ENCODE measurements at regions not wholly inside any gene's neighbourhood (a gene's known extent, or its start where the extent isn't known, plus 50 kb on each side); places are given as distances from the start of the nearest gene placed in this dataset.

- H3K4me1 ChIP-seq (ENCODE audit: control insufficient read depth, insufficient read depth, low read length) = no peaks in the 10 kb centered on the region
- H3K4me3 ChIP-seq (ENCODE audit: low read depth, low read length) = no peak overlapping the region
- no peak overlapping the region for H3K27ac ChIP-seq (ENCODE audit: low read depth, low read length)
- H3K9me3 ChIP-seq (ENCODE audit: control insufficient read depth, insufficient read depth, low read depth, low read length) = no peaks in the 10 kb centered on the region
- H3K36me3 ChIP-seq (ENCODE audit: control insufficient read depth, insufficient read depth, low read length) = no peaks in the 10 kb centered on the region
- H3K9ac ChIP-seq (ENCODE audit: low read length) = no peak overlapping the region
- no peaks in the 10 kb centered on the region for H3K27me3 ChIP-seq (ENCODE audit: control insufficient read depth, insufficient read depth, low read length)
Observed at GRCh38 chr5:3051400-3051799, 299.9 kb upstream of the IRX2 start.

GRCh38 chr5:3050863-3051262 lies 299.4 kb upstream of the IRX2 start:
- Histone ChIP-seq H3K4me1 (ENCODE audit: control insufficient read depth, insufficient read depth, low read length) (no peaks in the 10 kb centered on the region), H3K27me3 (ENCODE audit: control insufficient read depth, insufficient read depth, low read length) (no peaks in the 10 kb centered on the region), H3K36me3 (ENCODE audit: control insufficient read depth, insufficient read depth, low read length) (no peaks in the 10 kb centered on the region), H3K9me3 (ENCODE audit: control insufficient read depth, insufficient read depth, low read depth, low read length) (no peaks in the 10 kb centered on the region), H3K4me3 (ENCODE audit: low read depth, low read length) (no peak overlapping the region), H3K27ac (ENCODE audit: low read depth, low read length) (no peak overlapping the region), H3K9ac (ENCODE audit: low read length) (no peak overlapping the region)

- H3K4me3 ChIP-seq (ENCODE audit: low read depth, low read length) = no peak overlapping the region
- H3K4me1 ChIP-seq (ENCODE audit: control insufficient read depth, insufficient read depth, low read length) = no peaks in the 10 kb centered on the region
- no peaks in the 10 kb centered on the region for H3K36me3 ChIP-seq (ENCODE audit: control insufficient read depth, insufficient read depth, low read length)
- no peak overlapping the region for H3K27ac ChIP-seq (ENCODE audit: low read depth, low read length)
- H3K9me3 ChIP-seq (ENCODE audit: control insufficient read depth, insufficient read depth, low read depth, low read length) = no peaks in the 10 kb centered on the region
- H3K27me3 ChIP-seq (ENCODE audit: control insufficient read depth, insufficient read depth, low read length) = no peaks in the 10 kb centered on the region
- H3K9ac ChIP-seq (ENCODE audit: low read length) = no peak overlapping the region
Observed at GRCh38 chr5:3049261-3049660, 297.8 kb upstream of the IRX2 start.

- Histone ChIP-seq H3K4me3 (ENCODE audit: low read depth, low read length) (no peak overlapping the region), H3K4me1 (ENCODE audit: control insufficient read depth, insufficient read depth, low read length) (no peaks in the 10 kb centered on the region), H3K9me3 (ENCODE audit: control insufficient read depth, insufficient read depth, low read depth, low read length) (no peaks in the 10 kb centered on the region), H3K9ac (ENCODE audit: low read length) (no peak overlapping the region), H3K27ac (ENCODE audit: low read depth, low read length) (no peak overlapping the region), H3K36me3 (ENCODE audit: control insufficient read depth, insufficient read depth, low read length) (no peaks in the 10 kb centered on the region), H3K27me3 (ENCODE audit: control insufficient read depth, insufficient read depth, low read length) (no peaks in the 10 kb centered on the region)
Observed at GRCh38 chr5:3047212-3047774, 295.8 kb upstream of the IRX2 start.

- H3K9me3 ChIP-seq (ENCODE audit: control insufficient read depth, insufficient read depth, low read depth, low read length) = no peaks in the 10 kb centered on the region
- H3K4me1 ChIP-seq (ENCODE audit: control insufficient read depth, insufficient read depth, low read length) = no peaks in the 10 kb centered on the region
- H3K4me3 ChIP-seq (ENCODE audit: low read depth, low read length) = no peak overlapping the region
- H3K36me3 ChIP-seq (ENCODE audit: control insufficient read depth, insufficient read depth, low read length) = no peaks in the 10 kb centered on the region
- no peaks in the 10 kb centered on the region for H3K27me3 ChIP-seq (ENCODE audit: control insufficient read depth, insufficient read depth, low read length)
- H3K9ac ChIP-seq (ENCODE audit: low read length) = no peak overlapping the region
- H3K27ac ChIP-seq (ENCODE audit: low read depth, low read length) = no peak overlapping the region
Observed at GRCh38 chr5:3043600-3043999, 292.1 kb upstream of the IRX2 start.

- Histone ChIP-seq H3K9ac (ENCODE audit: low read length) (no peak overlapping the region), H3K27me3 (ENCODE audit: control insufficient read depth, insufficient read depth, low read length) (no peaks in the 10 kb centered on the region), H3K4me1 (ENCODE audit: control insufficient read depth, insufficient read depth, low read length) (no peaks in the 10 kb centered on the region), H3K4me3 (ENCODE audit: low read depth, low read length) (no peak overlapping the region), H3K36me3 (ENCODE audit: control insufficient read depth, insufficient read depth, low read length) (no peaks in the 10 kb centered on the region), H3K27ac (ENCODE audit: low read depth, low read length) (no peak overlapping the region), H3K9me3 (ENCODE audit: control insufficient read depth, insufficient read depth, low read depth, low read length) (no peaks in the 10 kb centered on the region)
Observed at GRCh38 chr5:3041001-3041400, 289.5 kb upstream of the IRX2 start.

GRCh38 chr5:3036041-3036788 lies 284.7 kb upstream of the IRX2 start:
- Histone ChIP-seq H3K27me3 (ENCODE audit: control insufficient read depth, insufficient read depth, low read length) (no peaks in the 10 kb centered on the region), H3K9me3 (ENCODE audit: control insufficient read depth, insufficient read depth, low read depth, low read length) (no peaks in the 10 kb centered on the region), H3K9ac (ENCODE audit: low read length) (no peak overlapping the region), H3K4me1 (ENCODE audit: control insufficient read depth, insufficient read depth, low read length) (no peaks in the 10 kb centered on the region), H3K4me3 (ENCODE audit: low read depth, low read length) (no peak overlapping the region), H3K27ac (ENCODE audit: low read depth, low read length) (no peak overlapping the region), H3K36me3 (ENCODE audit: control insufficient read depth, insufficient read depth, low read length) (no peaks in the 10 kb centered on the region)

GRCh38 chr5:3035452-3035851 lies 284.0 kb upstream of the IRX2 start:
- Histone ChIP-seq H3K9ac (ENCODE audit: low read length) (no peak overlapping the region), H3K27ac (ENCODE audit: low read depth, low read length) (no peak overlapping the region), H3K4me1 (ENCODE audit: control insufficient read depth, insufficient read depth, low read length) (no peaks in the 10 kb centered on the region), H3K36me3 (ENCODE audit: control insufficient read depth, insufficient read depth, low read length) (no peaks in the 10 kb centered on the region), H3K27me3 (ENCODE audit: control insufficient read depth, insufficient read depth, low read length) (no peaks in the 10 kb centered on the region), H3K9me3 (ENCODE audit: control insufficient read depth, insufficient read depth, low read depth, low read length) (no peaks in the 10 kb centered on the region), H3K4me3 (ENCODE audit: low read depth, low read length) (no peak overlapping the region)

GRCh38 chr5:3034881-3035280 lies 283.4 kb upstream of the IRX2 start:
- no peak overlapping the region for H3K4me3 ChIP-seq (ENCODE audit: low read depth, low read length)
- no peaks in the 10 kb centered on the region for H3K4me1 ChIP-seq (ENCODE audit: control insufficient read depth, insufficient read depth, low read length)
- H3K36me3 ChIP-seq (ENCODE audit: control insufficient read depth, insufficient read depth, low read length) = no peaks in the 10 kb centered on the region
- H3K27ac ChIP-seq (ENCODE audit: low read depth, low read length) = no peak overlapping the region
- no peaks in the 10 kb centered on the region for H3K27me3 ChIP-seq (ENCODE audit: control insufficient read depth, insufficient read depth, low read length)
- H3K9me3 ChIP-seq (ENCODE audit: control insufficient read depth, insufficient read depth, low read depth, low read length) = no peaks in the 10 kb centered on the region
- H3K9ac ChIP-seq (ENCODE audit: low read length) = no peak overlapping the region

- no peaks in the 10 kb centered on the region for H3K36me3 ChIP-seq (ENCODE audit: control insufficient read depth, insufficient read depth, low read length)
- H3K4me1 ChIP-seq (ENCODE audit: control insufficient read depth, insufficient read depth, low read length) = no peaks in the 10 kb centered on the region
- H3K27me3 ChIP-seq (ENCODE audit: control insufficient read depth, insufficient read depth, low read length) = no peaks in the 10 kb centered on the region
- no peak overlapping the region for H3K27ac ChIP-seq (ENCODE audit: low read depth, low read length)
- no peak overlapping the region for H3K4me3 ChIP-seq (ENCODE audit: low read depth, low read length)
- no peak overlapping the region for H3K9ac ChIP-seq (ENCODE audit: low read length)
- H3K9me3 ChIP-seq (ENCODE audit: control insufficient read depth, insufficient read depth, low read depth, low read length) = no peaks in the 10 kb centered on the region
Observed at GRCh38 chr5:3034449-3034848, 283.0 kb upstream of the IRX2 start.

- Histone ChIP-seq H3K4me3 (ENCODE audit: low read depth, low read length) (no peak overlapping the region), H3K36me3 (ENCODE audit: control insufficient read depth, insufficient read depth, low read length) (no peaks in the 10 kb centered on the region), H3K27me3 (ENCODE audit: control insufficient read depth, insufficient read depth, low read length) (no peaks in the 10 kb centered on the region), H3K9ac (ENCODE audit: low read length) (no peak overlapping the region), H3K4me1 (ENCODE audit: control insufficient read depth, insufficient read depth, low read length) (no peaks in the 10 kb centered on the region), H3K9me3 (ENCODE audit: control insufficient read depth, insufficient read depth, low read depth, low read length) (no peaks in the 10 kb centered on the region), H3K27ac (ENCODE audit: low read depth, low read length) (no peak overlapping the region)
Observed at GRCh38 chr5:3033033-3033755, 281.7 kb upstream of the IRX2 start.
